GM13977 (cell line): ENCODE measurements at regions not wholly inside any gene's neighbourhood (a gene's known extent, or its start where the extent isn't known, plus 50 kb on each side); places are given as distances from the start of the nearest gene placed in this dataset.

Experiments
- DNase-seq: peaks from one replicate; pipeline ENCODE4 v3.0.0; 2012; ENCODE audit warnings: low spot score
- in situ Hi-C: fragments of 300-500 bp; cut with MboI; formaldehyde crosslinking; loops from one replicate; pipeline ENCODE4 v1.12.0; 2022; ENCODE audit warnings: low sequenced_read_pairs, low pct_unique_long_range_greater_than_20kb, mixed read lengths, inconsistent platforms; ENCODE audit not compliant: unreplicated experiment
- TF ChIP-seq, protein P1 (sequence below): IDR thresholded peaks from 2 replicates; pipeline ENCODE4 v1.5.1; 2012; ENCODE audit warnings: mild to moderate bottlenecking, control low read depth; ENCODE audit not compliant: insufficient read depth; ENCODE audit errors: extremely low read depth, missing control alignments

DNA sequence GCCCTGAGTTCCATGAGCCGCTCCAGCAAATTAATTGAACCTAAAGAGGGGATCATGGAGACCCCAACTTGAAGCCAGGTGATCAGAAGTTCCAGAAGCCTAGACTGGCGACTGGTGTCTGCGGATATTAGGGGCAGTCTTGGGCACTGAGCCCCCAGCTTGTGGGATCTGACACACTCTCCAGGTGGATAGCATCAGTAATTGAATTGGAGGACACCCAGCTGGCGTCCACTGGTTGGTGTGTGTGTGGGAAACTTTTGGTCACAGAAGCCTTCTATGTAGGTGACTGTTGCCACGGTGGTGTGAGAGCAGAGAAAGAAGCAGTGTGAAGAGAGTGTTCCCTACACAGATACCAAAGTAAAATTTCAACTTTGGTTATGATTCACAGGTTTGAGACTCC is 106.0 kb upstream of the ADPGK start:
- TF ChIP-seq, protein P1, sequence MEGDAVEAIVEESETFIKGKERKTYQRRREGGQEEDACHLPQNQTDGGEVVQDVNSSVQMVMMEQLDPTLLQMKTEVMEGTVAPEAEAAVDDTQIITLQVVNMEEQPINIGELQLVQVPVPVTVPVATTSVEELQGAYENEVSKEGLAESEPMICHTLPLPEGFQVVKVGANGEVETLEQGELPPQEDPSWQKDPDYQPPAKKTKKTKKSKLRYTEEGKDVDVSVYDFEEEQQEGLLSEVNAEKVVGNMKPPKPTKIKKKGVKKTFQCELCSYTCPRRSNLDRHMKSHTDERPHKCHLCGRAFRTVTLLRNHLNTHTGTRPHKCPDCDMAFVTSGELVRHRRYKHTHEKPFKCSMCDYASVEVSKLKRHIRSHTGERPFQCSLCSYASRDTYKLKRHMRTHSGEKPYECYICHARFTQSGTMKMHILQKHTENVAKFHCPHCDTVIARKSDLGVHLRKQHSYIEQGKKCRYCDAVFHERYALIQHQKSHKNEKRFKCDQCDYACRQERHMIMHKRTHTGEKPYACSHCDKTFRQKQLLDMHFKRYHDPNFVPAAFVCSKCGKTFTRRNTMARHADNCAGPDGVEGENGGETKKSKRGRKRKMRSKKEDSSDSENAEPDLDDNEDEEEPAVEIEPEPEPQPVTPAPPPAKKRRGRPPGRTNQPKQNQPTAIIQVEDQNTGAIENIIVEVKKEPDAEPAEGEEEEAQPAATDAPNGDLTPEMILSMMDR = no peak
- in situ Hi-C loops = no loop called here
- no peak for DNase-seq

DNA sequence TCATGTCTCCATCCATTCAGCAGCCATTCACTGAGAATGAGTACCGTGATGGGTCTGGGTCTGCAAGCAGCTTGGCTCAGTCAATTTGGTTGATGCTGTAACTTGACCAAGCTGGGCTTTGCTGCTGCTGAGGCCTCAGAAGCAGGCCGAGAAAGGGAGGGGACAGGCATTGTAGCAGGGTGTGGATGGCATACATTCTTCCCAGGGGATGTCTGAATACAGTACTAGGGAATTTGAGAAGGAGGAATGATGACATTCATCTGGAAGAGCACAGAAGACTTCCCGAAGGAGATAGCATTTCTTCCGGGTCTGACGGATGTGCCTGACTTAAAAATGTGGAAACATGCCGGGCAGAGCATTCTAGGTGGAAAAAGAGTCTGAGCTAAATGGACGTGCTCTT is 105.3 kb upstream of the ADPGK start:
- in situ Hi-C loops = no loop called here
- TF ChIP-seq, protein P1 = no peak

DNA sequence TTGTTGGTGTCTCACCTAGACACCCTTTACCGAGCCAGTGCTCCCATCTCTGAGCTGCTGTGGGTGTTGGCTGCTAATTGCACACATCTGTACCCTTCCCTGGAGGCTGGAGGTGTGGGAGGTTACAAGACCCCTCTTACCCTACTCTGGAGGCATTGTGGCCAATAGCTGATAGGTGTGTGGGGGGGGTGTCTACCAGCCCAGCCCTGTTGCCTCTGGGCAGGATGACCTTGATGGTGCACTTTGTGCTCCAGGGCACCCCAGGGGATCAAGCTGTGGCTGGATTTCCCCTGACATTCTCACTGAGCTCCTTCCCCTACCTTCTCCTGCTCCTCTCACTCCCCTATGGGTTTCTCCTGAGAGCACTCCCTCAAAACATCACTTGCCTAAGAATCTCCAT is 104.7 kb upstream of the ADPGK start:
- TF ChIP-seq, protein P1 = no peak
- in situ Hi-C loops = no loop called here
- no peak for DNase-seq

More for the DNA sequence above, 105.3 kb upstream of the ADPGK start:
- no peak for DNase-seq

DNA sequence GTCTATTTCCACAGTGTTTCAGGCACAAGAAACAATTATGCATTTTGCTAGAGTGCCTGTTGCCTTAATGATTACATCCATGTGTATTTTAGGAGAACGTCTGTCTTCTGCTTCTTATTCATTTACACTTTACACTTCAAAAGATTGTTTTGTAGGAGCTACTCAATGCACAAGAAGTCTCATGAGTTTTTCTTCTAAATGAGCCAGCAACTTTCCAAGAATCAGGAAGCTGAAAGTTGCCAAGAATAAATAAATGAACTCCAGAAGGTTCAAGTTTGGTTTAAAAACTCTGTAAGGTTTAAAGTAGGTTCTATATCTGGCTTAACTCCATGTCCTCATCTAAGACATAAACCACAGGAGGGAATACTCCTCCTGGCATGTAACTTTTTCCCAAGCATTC is 103.8 kb upstream of the ADPGK start:
- no peak for DNase-seq
- TF ChIP-seq, protein P1 = no peak
- in situ Hi-C loops = no loop called here

DNA sequence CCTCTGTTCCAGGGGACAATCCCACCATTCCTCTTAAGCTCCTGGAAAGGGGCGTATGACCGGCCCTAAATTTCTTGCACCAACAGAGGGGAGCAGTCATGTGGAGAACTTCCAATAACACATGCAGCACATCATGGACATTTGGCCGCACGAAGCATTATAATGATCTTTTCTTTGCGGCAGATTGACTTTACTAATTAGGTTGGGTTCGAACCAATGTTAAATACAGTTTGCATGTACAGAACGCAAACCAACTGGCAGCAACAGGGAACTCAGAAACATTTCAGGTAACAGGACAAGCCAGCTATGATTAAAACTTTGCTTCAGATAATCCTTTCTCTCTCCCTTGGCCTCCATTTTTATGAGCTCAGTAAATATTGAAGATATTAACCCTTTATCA is 100.8 kb upstream of the ADPGK start:
- TF ChIP-seq, protein P1 = no peak
- DNase-seq = no peak
- in situ Hi-C loops = no loop called here

DNA sequence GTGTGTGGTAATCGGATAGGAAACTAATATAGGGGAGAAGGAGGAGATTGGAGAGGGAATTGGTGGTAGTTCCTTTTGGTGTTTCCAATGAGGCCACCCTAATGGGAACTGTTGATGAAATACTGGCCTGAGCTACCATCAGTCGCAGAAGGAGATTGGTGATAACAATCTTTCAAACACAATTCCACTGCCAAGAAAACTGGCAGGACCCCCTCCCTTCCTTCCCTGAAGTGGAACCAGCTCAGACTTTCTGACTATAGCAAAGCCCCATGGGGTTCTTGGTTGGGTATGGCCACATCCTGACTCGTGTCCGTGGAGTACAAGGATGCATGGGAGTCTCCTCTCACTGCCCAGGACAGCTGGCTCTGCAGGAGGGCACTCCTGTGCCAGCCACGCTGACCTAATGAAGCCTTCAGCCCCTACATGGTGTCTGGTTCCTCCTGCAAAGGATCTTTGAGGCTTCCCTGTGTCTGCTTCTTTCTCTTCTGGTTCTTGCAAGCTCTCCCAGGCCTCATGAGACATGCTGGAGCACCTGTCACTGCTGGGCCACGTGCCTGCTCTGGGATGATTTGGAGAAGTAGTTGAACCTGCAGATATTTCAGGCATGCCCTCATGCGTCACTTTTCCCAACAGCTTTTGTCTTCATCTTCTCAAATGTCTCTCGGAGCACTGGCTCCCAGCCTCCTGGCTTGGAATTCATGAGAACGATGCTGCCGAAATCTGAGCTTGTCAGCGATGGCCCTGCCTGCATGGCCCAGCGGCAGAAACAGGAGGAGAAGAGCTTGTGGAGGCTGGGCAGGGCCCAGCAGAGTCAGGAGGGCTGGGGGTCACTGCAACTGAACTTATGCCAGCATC is 90.0 kb upstream of the ADPGK start:
- DNase-seq = no peak
- TF ChIP-seq, protein P1 = no peak
- in situ Hi-C loops = no loop called here
